Activated naive CD4-positive, alpha-beta T cell treated with anti-CD3 and anti-CD28 coated beads, Interleukin-2, amount 50 U/mL, for 16 hours (primary cell): ENCODE measurements at regions not wholly inside any gene's neighbourhood (a gene's known extent, or its start where the extent isn't known, plus 50 kb on each side); places are given as distances from the start of the nearest gene placed in this dataset.
"Not testable (repeated sequence)": the region's sequence is repeated elsewhere in the genome, so short reads cannot be mapped to it uniquely, and the experiment has no call there.

ENCODE experiments used
- DNase-seq: peaks from one replicate; pipeline ENCODE4 v3.0.0-alpha.2; 2020

DNA sequence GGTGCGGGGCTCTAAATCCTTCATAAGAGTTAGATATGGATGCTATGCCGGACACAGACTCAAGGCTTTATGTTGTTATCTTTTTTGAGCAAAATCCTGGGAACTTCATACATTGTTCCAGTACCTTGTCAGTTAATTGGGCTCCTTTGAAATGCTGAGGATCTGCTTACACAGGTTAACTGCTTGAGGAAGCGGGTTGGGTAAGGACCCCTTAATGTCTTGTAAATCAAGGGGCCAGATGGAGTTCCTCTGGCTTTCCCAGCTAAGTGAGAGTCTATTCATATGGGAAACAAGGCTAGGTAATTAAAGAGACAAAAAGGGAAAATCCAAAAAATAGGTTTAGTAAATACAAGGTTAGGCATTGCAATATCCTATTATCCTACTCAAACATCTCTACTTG, 141.5 kb downstream of the OR2B2 start:
- no peak for DNase-seq

DNA sequence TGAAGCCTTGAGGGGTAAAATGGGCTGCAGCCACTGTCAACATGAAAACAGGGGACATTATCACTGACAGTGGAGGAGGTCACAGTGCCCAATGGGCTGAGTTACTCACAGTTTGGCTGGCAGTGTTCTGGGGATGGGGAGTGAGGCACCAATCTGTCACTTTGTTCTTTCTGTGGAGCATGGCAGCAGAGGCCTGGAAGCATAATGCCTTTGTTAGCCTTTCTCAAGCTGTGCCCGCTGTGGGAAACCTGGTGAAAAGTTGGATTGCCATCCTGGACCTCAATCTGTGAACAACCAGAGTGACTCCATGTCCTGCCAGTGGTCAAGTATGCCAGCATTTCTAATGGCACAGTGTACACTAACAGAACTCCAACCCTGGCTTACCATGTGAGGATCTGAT, 143.6 kb downstream of the OR2B2 start:
- no peak for DNase-seq

DNA sequence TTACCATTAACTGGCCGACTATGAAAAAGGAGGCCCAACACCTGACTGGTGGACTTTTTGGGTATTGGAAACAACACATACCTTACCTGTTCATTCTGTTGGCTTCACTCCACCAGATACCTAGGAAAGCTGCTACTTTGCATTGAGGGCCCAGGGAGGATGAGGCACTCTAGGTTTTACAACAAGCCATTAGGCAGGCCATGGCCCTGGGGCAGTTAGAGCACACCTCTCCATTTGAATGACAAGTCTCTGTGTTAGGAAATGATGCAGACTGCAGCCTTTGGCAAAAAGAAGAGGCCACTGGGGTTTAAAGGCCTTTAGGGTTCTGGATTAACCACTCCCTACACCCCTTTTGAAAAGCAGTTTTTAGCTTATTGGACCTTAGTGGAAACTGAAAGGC, 144.3 kb downstream of the OR2B2 start:
- no peak for DNase-seq

DNA sequence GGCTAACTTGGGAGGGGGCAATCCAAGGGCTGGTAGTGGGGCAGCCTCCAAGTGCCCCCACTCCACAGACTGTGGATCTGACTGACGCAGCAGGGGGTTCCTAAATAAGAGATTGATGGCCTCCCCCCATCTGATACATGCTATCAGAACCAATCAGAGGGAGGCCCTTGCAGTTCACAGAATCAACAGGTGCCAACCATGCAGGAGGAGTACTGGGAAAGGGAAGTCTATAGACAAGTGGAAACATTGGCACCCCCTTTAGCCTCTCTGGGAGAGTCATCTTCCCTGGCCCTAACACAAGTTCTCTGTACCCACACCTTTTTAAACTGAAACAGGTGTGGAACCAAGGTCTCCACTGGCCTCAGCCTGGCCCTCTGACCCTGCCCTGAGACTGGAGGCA, 145.8 kb downstream of the OR2B2 start:
- DNase-seq, result no peak

DNA sequence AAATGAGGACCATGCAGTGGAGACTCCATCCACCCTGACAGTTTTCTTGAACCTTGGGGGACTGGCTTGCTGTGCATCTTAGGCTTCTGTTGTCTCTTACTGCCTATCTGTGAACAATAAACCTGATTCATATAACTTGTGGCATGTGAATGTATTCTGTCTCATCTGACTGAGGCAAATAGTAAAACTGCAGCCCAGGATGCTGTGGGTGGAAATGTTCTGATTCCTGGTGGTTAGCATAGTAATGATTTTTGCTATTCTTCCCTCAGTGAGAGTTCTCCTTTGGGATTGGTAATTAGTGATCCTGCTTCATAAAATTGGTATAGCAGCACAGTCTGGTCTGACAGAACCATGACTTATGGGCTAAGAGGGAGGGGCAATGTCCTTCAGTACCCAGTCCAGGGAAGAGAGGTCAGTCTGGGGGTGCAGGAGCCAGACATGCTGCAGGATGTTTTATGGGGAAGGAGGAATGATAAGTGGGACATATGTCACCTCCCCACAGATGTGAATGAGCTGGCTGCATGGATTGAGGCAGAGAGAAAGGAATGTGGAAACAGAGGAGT, 147.1 kb downstream of the OR2B2 start:
- no peak for DNase-seq

DNA sequence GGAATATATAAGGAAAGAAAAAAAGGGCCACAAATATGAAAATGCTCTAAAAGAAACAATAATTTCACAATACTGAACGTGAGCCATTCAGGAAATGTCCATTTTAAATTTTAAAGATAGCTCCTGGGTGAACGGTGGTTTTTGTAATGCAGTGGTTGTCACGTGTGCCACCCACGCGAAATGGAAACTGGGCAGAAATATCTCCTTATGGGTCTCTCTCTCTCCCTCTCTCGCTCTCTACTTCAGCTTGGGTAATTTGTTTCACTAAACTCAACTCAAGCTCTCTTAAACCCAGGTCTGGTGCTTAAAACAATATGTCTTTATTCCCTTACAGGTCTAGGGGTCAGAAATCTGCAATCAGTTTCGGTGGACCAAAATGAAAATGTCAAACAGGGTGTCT, 150.8 kb downstream of the OR2B2 start:
- DNase-seq, result no peak

DNA sequence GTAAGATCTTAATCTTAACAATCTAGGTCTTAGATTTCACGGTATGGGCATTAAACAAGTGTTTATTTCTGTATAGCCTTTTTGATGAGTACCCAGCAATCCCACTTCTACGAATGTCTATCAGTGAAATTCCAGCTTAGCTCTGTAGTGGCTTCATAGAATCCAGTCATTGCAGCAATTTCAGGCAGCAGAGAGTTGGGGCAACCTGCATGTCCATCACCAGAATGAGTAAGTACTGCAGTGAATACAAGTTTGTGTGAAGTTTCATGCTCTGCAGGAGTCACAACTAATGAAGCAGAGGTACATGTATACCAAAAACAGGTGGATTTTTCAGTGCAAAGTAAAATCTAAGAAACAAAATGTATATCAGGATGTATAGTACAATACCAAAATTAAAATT, 151.7 kb downstream of the OR2B2 start:
- DNase-seq, result no peak

DNA sequence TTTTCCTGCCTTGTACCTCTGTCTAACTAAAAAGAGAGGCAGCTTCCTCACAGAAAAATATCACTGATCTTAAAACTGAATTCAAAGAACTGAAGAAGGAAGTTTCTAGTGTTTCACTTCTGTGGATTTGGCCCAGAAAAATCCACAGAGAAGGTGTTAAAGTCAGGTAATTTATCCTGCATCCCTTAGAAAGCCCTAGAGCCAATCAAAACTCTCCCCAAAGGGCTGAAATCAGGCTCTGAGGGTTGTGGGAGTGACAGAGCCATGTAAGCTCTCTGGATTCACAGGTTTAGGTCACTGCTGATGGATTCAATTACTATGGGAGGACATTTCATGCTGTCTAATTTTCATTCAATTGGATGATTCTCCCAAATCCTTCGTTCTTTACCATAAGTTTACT, 152.3 kb downstream of the OR2B2 start:
- no peak for DNase-seq

DNA sequence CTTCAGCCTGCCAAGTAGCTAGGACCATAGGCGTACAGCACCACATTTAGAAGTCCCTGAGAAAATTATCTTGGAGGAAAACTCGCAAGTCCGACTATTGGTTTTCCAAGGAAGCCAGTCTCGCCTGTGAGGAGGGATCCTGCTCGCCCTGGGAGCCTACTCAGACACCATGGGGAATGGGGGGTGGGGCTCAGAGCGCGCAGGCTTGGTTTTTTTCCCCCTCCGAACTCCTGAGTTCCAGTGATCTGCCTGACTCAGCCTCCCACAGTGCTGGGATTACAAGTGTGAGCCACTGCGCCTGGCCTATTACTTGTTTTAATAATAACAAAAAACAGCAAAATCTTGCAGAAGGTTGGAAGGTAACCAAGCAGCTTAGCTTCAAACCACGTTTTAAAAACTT, 153.7 kb downstream of the OR2B2 start:
- DNase-seq, result no peak

DNA sequence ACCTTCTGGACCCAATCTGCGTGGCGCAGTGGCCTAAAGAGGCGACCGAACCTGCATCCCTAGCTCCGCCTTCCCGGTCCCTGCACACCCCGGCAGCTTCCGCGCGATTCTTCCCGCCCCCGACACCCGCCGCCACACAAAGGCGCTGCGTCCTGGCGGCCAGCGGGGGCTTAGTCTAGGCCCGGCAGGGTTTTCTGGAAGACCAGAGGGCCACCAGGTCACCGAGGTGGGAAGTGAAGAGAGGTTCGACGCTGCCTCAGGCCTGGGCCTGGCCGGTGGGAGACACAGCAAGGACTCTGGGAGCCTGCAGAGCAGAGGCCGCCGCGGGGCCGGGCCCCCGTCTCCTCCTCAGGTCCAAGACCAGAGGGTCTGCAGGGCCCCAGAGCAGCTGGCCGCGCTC, 154.9 kb downstream of the OR2B2 start:
- DNase-seq, result peak; percentile 62

DNA sequence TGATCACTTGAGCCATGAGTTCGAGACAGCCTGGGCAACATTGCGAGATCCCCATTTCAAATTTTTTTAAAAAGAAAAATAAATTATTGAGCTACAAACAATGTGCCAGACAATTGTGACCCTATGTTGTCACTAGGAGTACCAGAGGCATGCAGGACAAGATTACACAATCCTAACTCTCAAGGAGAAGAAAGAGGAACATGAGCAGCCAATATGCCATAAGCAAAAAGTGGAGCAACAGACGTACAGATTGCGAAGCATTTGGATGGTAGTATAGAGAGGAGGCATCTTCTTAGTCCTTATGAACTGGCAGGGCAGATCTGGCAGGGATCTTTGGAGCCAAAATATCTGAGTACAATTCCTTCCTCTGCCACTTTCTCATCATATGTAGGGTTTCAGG, 156.4 kb downstream of the OR2B2 start:
- no peak for DNase-seq

DNA sequence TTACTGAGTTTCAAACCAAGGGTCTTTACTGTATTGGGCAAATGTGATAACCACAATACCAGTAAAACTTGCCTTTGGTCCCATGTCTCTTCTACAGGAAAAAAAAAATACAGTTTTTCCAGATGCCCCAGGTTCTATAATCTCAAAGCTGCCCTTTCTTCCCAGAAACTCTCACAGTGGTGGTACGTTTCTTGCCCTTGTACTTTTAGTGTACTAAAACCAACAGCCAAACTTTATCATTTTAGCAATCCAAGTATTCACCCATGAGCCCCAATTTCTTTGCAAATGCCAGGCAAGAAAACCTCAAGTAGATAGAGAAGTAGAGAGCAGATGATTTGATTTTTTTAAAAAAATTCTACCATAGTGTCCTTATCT, 157.8 kb downstream of the OR2B2 start:
- no peak for DNase-seq

DNA sequence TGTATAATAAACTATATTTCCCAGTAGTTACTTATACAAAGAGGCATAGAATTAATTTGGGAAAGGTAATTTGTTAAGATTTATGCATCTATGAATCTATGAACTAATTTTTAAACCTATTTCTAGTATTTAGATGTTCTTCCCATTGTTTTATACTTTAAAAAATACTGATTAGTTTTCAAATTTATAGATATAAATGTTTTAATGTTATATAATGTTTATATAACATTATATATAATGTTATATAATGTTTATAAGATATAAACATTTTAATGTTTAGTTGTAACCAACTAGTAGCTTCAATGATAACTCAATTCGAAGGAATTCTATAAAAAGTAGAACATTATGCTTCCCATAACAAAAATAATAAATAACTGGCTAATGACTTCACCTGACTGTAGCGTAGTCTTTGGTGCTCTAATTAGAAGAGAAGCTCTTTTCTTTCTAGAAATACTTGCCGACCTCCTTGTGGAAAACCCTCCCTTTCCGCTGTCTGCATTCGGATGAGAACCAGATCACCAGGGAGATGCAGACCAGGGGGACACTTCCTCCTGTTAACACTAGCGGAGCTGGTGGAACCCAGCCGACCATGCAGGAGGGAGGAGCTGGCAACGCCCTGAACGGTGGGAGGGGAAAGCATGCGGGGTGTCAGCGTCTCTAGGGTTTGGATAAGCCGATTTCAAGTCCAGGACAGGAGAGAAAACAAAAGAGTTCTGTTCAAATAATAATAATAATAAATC, 158.4 kb downstream of the OR2B2 start:
- peak; percentile 79 for DNase-seq

DNA sequence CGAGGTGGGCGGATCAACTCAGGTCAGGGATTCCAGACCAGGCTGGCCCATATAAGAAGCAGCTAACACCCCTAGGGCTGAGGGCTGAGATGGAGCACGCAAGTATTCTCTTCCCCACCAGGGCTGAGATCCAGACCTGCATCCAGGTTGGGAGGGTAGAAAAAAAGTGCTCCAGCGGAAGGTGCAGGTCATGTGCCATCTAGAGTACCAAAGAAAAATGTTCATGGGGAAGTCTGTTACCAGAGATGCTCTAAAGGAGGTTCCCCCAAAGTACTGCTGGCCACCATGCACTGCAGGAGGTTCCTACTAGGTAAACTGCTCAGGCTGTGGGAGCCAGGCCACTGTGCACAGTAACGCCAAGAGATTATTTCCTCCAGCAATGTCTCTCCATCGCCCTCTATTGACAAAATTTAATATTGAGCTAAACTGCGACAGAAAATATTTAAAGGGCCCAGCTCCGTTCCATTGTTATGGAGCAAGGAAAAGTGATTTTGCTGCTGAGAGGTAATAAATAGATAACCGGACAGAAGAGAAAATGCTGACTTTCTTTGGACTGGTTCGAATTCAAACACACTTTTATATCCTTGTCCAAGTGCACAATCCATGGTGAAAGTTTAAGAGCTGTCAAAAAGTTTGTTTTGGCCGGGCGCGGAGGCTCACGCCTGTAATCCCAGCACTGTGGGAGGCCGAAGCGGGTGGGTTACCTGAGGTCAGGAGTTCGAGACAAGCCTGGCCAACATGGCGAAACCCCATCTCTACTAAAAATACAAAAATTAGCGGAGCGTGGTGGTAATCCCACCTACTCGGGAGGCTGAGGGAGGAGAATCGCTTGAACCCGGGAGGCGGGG, 159.9 kb downstream of the OR2B2 start:
- DNase-seq, result peak; percentile 37

DNA sequence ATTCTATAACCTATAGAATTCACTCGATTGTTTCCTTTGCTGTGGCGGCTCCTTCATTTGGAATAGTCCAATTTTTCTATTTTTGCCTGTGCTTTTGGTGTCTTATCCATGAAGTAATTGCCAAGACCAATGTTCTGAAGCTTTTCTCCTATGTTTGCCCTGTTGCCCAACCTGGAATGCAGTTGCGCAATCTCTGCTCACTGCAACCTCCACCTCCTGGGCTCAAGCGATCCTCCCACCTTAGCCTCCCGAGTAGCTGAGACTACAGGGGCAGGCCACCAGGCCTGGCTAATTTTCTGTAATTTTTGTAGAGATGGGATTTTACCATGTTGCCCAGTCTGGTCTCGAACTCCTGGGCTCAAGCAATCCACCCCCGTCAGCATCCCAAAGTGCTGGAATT, 163.5 kb downstream of the OR2B2 start:
- DNase-seq, result no peak

DNA sequence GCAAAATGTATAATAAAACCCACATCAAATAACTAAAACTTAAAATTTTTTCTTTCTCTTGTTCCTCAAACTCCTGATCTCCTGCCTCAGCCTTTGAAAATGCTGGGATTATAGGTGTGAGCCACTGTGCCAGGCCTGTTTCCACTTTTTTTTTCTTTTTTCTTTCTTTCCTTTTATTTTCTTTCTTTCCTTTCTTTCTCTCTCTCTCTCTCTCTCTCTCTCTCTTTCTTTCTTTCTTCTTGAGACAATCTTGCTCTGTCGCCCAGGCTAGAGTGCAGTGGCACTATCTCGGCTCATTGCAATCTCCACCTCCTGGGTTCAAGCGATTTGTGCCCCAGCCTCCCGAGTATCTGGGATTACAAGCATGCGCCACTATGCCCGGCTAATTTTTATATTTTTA, 164.6 kb downstream of the OR2B2 start:
- DNase-seq, result no peak

DNA sequence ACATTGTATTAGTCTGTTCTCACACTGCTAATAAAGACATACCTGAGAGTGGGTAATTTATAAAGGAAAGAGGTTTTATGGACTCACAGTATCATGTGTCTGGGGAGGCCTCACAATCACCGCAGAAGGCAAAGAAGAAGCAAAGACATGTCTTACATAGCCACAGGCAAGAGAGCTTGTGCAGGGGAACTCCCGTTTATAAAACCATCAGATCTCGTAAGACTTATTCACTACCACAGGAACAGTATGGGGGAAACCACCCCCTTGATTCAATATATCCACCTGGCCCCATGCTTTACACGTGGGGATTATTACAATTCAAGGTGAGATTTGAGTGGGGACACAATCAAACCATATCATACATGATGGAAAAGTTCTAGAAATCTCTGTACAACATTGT, 165.3 kb downstream of the OR2B2 start:
- not testable (repeated sequence) for DNase-seq

DNA sequence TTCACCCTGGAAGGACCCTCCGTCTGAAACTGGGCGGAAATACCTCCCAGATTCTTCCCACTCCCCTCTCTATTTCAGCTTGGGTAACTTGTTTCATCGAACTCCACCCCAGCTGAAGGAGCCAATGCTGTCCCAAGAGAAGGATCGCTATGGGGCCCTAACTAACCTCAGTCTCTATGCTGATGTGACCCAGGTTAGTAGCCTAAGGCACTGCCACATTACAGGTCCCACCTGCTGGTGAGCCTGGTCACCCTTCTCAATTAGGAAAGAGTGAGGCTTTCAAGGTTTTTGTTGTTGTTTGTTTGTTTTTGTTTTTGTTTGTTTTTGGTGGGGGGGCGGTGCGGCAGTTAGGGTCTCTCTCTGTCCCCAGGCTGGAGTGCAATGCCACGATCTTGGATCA, 168.4 kb downstream of the OR2B2 start:
- no peak for DNase-seq

DNA sequence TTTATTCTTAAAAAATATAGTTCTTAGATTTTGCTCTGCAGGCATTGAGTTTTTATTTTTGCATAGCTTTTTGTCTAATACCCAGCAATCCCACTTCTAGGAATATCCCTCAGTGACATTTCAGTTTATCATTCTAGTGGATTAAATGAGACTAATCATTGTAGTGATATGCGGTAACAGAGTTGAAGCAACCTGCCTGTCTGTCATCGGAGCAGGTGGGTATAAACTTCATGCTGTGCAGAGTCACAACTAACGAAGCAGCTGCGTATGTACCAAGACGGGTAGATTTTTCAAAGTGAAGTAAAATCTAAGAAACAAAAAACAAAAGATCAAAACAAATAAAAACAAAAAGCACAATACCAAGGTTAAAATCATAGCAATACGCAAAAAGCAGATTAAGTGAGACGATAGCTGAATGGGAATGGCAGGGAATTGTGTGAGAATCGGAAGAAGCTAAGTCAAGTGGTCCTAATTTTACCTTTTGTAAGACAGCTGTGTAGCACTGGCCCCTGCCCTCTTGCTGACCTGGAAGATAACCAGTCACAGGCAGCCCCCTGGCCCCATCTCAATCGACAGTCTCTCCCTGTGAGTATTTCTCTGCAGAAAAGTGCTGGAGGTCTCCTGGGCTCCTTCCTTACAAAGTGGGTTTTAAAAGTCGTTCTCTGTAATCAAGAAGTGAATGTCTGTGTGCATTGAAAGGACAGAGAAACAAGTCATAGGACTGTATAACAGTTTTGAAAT, 169.2 kb downstream of the OR2B2 start:
- DNase-seq, result no peak

DNA sequence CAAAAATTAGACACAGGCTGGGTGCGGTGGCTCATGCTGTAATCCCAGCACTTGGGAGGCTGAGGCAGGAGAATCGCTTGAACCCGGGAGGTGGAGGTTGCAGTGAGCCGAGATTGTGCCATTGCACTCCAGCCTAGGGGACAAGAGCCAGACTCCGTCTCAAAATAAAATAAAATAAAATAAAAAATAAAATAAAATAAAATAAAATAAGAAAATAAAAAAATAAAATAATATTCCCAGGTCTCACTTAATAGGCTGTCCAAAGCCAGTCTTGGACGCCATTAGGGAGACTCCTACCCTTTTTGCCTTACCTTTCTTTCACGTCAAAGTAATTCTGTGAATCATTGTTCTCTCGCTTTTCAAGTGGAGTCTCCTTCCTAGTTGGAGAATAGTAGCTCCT, 172.3 kb downstream of the OR2B2 start:
- DNase-seq, result not testable (repeated sequence)

DNA sequence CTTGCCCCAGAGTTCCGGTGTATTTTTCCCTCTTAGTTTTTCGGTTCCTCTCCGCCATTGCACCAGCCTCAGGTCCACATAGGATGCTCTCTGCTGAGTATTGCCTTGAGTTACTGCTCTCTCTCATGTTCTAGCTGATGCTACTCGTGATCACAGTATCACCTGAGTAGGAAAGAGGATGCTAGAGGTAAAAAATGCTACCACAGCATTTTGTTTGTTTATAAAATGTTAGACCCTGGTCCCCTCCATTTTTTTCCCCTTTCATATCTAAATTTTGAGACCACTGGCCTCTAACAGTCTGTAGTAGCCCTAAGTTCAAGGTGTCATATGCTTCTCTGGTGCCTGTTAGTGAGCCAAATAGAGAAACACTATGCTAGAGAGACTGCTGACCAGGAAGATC, 175.5 kb downstream of the OR2B2 start:
- DNase-seq, result no peak

DNA sequence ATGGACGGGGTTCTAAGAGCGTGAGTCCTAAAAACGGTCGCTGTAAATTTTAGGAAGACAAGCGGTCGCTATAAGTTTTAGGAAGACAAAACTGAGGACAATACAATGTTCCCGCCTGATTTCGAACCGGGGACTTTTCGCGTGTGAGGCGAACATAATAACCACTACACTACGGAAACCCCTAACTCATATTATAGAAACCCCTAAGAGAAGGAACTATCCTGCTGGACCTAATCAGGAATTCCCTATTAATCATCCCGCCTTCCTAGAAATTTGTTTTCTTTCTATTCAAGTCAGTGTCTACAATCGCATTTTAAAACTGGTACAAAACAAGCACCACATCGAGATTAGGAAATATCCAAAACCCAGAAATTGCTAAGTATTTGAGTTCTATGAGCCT, 183.8 kb downstream of the OR2B2 start:
- no peak for DNase-seq

DNA sequence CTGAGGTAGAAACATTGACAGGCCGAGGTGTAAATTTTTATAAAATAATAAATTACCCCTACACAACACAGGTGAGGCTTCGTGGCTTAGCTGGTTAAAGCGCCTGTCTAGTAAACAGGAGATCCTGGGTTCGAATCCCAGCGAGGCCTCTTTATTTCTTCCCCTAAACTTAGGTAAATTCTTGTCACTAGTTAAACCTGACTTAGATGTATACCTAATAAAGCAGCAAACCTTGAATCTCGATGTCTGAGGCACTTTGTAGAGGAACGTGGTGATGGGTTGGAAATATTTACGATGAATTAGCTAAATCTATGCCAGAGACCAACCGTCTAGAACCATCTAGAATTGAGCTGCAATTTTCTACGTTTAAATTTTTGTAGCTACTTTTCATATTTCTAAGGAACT, 185.6 kb downstream of the OR2B2 start:
- DNase-seq, result no peak
